ENCODE measurements at regions not wholly inside any gene's neighbourhood (a gene's known extent, or its start where the extent isn't known, plus 50 kb on each side); places are given as distances from the start of the nearest gene placed in this dataset.

DNA sequence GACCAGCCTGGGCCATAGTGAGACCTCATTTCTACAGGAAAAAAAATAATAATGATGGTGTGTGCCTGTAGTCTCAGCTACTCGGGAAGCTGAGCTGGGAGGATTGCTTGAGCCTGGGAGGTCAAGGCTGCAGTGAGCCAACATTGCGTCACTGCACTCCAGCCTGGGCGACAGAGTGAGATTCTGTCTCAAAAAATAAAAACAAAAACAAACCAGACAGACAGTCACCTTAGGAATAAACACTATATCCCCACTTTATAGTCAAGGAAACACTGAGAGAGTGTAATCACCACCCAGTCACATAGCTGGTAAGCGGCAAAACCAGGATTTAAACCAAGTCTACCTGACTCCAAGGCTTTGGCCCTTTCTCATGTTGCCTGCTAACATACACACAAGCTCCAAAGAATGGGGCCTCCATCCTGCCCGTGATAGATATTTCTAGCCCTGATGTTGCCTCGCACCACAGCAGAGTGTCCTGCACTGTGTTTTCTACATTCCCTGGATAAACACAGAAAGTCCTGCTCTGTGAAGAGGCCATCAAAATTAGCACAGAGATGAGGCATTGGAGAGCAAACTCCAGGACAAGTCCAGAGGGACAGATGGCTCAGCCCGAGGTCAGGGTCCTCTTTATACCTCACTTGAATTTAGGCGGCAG, 66.1 kb upstream of the SMURF2 start (continued):
- TF ChIP-seq SIX1 (CRISPR knock-in tag; IDR thresholded peaks at IDR 0.05; ENCODE audit: borderline replicate concordance), result no peak
- no peak for TF ChIP-seq SOX6 (IDR thresholded peaks at IDR 0.05)
- TF ChIP-seq SOX6 (CRISPR knock-in tag; IDR thresholded peaks at IDR 0.05), result peak; percentile 29; the same call in 1 of the 2 replicates
- TF ChIP-seq HMGA1 (CRISPR knock-in tag; conservative IDR thresholded peaks at IDR 0.05), result no peak
- peak; percentile 39; the same call in 1 of the 2 replicates for TF ChIP-seq SPEN (CRISPR knock-in tag; IDR thresholded peaks at IDR 0.05; ENCODE audit: low read depth)
- TF ChIP-seq ZNF749 (CRISPR knock-in tag; IDR thresholded peaks at IDR 0.05; ENCODE audit: borderline replicate concordance), result no peak
- 0 out of 2 replicates have a peak, but pooled peaks have one; percentile 16 for TF ChIP-seq MIER3 (CRISPR knock-in tag; IDR thresholded peaks at IDR 0.05; ENCODE audit: borderline replicate concordance)
- TF ChIP-seq CEBPB (IDR thresholded peaks at IDR 0.05; ENCODE audit: borderline replicate concordance, low read depth, low read length), result peak; percentile 91
- no peak; the same call in 1 of the 2 replicates for TF ChIP-seq PITX1 (CRISPR knock-in tag; IDR thresholded peaks at IDR 0.05)
- 0 out of 2 replicates have a peak, but pooled peaks have one; percentile 45 for TF ChIP-seq ZSCAN21 (CRISPR knock-in tag; IDR thresholded peaks at IDR 0.05; ENCODE audit: borderline replicate concordance)
- TF ChIP-seq, protein P1, sequence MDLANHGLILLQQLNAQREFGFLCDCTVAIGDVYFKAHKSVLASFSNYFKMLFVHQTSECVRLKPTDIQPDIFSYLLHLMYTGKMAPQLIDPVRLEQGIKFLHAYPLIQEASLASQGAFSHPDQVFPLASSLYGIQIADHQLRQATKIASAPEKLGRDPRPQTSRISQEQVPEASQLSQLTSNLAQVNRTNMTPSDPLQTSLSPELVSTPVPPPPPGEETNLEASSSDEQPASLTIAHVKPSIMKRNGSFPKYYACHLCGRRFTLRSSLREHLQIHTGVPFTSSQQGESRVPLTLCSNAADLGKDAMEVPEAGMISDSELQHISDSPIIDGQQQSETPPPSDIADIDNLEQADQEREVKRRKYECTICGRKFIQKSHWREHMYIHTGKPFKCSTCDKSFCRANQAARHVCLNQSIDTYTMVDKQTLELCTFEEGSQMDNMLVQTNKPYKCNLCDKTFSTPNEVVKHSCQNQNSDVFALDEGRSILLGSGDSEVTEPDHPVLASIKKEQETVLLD (CRISPR knock-in tag; IDR thresholded peaks at IDR 0.05; ENCODE audit: low read depth), result no peak
- no peak for TF ChIP-seq ZNF670 (CRISPR knock-in tag; IDR thresholded peaks at IDR 0.05; ENCODE audit: borderline replicate concordance)
- TF ChIP-seq, protein P2, sequence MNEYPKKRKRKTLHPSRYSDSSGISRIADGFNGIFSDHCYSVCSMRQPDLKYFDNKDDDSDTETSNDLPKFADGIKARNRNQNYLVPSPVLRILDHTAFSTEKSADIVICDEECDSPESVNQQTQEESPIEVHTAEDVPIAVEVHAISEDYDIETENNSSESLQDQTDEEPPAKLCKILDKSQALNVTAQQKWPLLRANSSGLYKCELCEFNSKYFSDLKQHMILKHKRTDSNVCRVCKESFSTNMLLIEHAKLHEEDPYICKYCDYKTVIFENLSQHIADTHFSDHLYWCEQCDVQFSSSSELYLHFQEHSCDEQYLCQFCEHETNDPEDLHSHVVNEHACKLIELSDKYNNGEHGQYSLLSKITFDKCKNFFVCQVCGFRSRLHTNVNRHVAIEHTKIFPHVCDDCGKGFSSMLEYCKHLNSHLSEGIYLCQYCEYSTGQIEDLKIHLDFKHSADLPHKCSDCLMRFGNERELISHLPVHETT (CRISPR knock-in tag; conservative IDR thresholded peaks at IDR 0.05), result no peak
- TF ChIP-seq, protein P3, sequence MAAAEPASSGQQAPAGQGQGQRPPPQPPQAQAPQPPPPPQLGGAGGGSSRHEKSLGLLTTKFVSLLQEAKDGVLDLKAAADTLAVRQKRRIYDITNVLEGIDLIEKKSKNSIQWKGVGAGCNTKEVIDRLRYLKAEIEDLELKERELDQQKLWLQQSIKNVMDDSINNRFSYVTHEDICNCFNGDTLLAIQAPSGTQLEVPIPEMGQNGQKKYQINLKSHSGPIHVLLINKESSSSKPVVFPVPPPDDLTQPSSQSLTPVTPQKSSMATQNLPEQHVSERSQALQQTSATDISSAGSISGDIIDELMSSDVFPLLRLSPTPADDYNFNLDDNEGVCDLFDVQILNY (CRISPR knock-in tag; conservative IDR thresholded peaks at IDR 0.05), result no peak
- no peak for TF ChIP-seq EZH2 (conservative IDR thresholded peaks at IDR 0.05; ENCODE audit: low read depth, low read length)
- no peak for TF ChIP-seq U2AF1 (optimal IDR thresholded peaks at IDR 0.05; ENCODE audit: low read depth, low read length)
- TF ChIP-seq, protein P4, sequence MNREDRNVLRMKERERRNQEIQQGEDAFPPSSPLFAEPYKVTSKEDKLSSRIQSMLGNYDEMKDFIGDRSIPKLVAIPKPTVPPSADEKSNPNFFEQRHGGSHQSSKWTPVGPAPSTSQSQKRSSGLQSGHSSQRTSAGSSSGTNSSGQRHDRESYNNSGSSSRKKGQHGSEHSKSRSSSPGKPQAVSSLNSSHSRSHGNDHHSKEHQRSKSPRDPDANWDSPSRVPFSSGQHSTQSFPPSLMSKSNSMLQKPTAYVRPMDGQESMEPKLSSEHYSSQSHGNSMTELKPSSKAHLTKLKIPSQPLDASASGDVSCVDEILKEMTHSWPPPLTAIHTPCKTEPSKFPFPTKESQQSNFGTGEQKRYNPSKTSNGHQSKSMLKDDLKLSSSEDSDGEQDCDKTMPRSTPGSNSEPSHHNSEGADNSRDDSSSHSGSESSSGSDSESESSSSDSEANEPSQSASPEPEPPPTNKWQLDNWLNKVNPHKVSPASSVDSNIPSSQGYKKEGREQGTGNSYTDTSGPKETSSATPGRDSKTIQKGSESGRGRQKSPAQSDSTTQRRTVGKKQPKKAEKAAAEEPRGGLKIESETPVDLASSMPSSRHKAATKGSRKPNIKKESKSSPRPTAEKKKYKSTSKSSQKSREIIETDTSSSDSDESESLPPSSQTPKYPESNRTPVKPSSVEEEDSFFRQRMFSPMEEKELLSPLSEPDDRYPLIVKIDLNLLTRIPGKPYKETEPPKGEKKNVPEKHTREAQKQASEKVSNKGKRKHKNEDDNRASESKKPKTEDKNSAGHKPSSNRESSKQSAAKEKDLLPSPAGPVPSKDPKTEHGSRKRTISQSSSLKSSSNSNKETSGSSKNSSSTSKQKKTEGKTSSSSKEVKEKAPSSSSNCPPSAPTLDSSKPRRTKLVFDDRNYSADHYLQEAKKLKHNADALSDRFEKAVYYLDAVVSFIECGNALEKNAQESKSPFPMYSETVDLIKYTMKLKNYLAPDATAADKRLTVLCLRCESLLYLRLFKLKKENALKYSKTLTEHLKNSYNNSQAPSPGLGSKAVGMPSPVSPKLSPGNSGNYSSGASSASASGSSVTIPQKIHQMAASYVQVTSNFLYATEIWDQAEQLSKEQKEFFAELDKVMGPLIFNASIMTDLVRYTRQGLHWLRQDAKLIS (CRISPR knock-in tag; IDR thresholded peaks at IDR 0.05), result no peak

All from HepG2 (cell line).